Testis (tissue), 2 donors: ENCODE measurements at regions not wholly inside any gene's neighbourhood (a gene's known extent, or its start where the extent isn't known, plus 50 kb on each side); places are given as distances from the start of the nearest gene placed in this dataset.

Experiments used
- CTCF ChIP-seq, 3 experiments: fragments of 450-650 bp in 2 of 3; fragments of 200-600 bp in 1 of 3; sonication (generic) in 1 of 3; IDR thresholded peaks; one replicate each; pipeline ENCODE4 v1.5.1; 2016 to 2019; ENCODE audit warnings: antibody characterized with exemption in 3 of 3, mild to moderate bottlenecking in 2 of 3, moderate library complexity in 1 of 3
- POLR2A ChIP-seq: fragments of 450-650 bp; IDR thresholded peaks from one replicate; pipeline ENCODE4 v1.6.1; 2017; ENCODE audit warnings: antibody characterized with exemption, mild to moderate bottlenecking, moderate library complexity

DNA sequence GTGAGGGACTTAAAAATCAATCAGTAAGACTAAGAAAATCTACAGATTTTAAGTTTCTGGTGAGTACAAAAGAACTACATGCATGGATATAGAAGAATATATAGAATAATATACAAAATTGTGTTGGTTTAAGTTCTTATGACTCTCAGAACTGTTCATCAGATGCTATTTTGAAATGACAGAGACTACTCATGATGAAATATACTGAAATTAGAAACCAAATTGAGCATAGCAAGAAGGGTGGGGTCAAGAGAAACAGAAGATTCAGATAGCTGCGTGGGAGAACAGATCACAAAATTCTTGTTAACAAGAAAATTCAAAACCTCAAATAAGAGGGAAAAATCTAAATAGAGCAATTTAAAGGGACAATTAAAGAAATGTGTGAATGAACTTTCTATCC lies 2125.3 kb upstream of the RAG2 start:
- TF ChIP-seq CTCF (IDR thresholded peaks at IDR 0.05) = no peak
- no peak for TF ChIP-seq POLR2A
